A204.1 (cell line): ENCODE measurements at regions not wholly inside any gene's neighbourhood (a gene's known extent, or its start where the extent isn't known, plus 50 kb on each side); places are given as distances from the start of the nearest gene placed in this dataset.

Source experiments
- FAIRE-seq: peaks from 2 replicates; lab custom pipeline; 2012; peaks lifted over from hg19 to GRCh38; lab: Jason Lieb, UNC

- no peak for FAIRE-seq
Measured at GRCh38 chr10:4101918-4102654, 317.1 kb upstream of the KLF6 start.

- FAIRE-seq: no peak
Measured at GRCh38 chr10:4100380-4100779, 315.4 kb upstream of the KLF6 start.

DNA sequence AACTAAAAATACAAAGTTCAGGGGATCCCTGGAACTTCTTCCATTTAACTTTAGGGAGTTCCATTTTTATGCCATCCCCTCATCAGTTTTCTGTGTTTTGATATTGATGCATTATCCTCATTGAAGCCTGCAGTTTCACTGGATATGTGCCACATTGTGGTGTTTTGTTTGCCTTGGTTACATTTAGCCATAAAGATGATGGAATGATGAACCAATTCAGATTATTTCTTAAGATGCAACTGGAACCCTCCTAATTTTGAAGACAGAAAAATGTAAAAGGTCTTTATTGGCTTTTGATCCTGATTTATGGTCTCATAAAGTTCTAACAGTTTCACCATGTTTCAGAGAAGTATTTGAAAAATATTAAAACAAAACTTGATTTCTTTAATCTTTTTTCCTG, 314.2 kb upstream of the KLF6 start:
- no peak for FAIRE-seq

DNA sequence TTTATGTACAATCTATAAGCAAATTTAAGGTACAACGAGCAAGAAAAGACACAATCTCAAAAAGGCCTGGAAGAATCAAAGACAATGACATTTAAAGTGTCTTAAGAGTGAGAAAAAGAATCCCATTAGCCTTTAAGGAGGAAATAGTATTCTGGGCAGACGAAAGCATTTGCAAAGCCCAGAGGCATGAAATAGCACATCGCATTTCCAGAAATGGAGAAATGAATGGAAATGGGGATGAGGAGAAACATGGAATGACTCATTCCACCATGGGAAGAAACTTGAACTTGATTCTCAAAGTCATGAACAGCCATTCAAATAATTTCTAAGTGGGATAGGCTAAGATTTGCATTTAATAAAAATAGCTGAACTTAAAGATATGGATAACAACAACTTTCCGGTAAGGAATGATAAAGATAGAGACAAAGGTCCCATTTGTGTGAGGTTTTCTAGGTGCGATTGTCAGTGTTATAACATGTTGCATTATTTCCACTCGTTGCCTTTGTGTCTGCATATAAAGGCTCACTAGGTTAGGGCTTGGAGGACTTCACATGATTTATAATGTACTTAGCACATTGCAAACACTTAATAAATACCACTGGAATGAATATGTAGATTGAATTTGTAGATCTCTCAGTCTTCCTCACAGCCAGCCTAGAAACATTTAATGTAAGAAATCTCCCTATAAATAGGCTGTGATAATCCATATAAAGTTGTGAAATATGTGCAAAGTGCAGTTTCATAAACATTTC, 310.3 kb upstream of the KLF6 start:
- FAIRE-seq: no peak

DNA sequence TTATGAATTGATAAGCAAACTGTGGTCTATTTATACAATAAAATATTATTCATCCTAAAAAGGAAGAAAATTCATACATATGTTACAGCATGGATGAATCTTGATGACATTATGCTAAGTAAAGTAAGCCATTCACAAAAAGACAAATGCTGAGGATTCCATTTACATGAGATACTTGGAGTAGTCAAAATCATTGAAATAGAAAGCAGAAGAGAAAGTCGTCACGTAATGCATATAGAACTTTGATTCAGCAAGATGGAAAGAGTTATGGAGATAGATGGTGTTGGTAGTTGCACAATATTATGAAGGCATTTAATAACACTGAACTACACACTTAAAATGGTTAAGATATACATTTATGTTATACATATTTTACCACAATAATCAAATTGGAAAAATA, 309.7 kb upstream of the KLF6 start:
- FAIRE-seq: no peak

- no peak for FAIRE-seq
Measured at GRCh38 chr10:4093438-4093837, 308.4 kb upstream of the KLF6 start.

- FAIRE-seq: no peak
Measured at GRCh38 chr10:4088354-4089066, 303.5 kb upstream of the KLF6 start.

DNA sequence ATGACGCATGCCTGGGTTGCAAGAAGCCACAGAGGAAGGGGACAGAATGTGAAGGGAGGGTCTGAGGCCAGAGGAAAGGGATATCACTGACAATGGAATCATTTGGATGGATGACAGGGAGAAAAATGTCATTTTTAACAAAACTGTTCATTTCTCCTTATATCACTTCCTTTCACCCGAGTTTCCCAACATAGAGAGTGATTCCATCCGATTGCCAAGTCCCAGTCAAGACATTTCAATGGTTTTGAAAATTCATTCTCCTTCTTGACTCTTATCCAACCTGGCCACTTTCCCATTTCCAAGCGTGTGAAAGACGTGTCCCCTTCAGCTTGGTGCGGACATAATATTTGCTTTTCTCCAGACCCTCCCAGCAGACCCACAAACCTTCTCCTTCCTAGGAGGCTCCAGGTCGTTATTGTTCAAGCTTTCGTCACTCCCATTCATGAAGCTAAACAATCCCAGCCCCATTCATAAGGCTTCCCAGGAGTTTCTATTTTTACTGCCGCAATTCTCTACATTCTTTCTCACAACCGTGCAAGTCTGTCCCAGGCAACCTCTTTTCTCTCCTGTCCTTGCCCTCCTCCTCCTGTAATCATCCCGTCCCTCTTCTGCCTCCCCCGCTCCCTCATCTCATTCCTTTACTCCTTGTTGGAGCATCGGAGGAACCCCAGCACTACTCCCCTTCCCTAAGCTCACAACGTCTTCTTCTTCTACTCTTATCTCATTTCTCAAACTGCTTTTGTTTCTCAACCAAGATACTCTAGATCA, 301.3 kb upstream of the KLF6 start:
- no peak for FAIRE-seq

DNA sequence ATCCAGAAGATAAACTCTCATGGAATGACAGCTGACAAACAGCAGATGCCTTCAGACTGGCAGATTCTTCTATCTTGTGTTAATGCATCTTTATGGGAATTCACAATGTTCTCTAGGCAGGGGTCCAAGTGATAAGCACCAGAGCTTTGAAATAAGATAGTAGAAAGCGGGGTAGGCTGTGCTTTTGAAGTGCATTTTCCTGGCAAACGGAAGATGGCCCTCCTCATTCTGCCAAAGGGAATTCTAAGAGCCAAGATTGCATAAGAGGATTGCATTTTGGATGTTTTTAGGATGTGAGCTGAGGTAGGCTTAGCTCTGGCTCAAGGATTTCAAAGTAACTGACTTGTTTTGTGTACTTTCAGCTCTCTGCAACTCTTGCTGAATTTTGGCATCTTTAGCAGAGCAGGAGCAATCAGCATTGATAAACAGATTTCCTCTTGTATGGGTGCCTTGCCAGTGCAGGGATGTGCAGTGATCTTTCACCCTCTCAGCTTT, 298.5 kb upstream of the KLF6 start:
- FAIRE-seq: no peak

DNA sequence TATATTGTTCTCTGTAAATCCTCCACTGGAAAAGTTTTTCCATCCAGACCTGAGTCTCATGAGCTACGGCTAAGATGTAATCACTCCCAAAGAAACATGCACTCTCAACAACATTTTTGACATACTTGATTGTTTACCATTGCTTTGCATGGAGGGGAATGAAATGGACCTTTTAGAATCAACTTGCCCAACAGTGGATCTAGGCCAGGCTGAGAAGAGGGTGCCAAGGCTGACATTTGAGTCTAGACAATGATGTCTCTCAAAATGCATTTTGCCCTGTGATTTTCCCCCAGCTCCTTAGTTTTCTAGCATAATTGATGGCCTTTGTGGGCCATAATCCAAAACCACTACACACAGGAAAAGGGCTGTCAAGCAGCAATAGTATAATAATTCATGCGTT, 297.9 kb upstream of the KLF6 start:
- FAIRE-seq: no peak

- no peak for FAIRE-seq
Measured at GRCh38 chr10:4081685-4082111, 296.7 kb upstream of the KLF6 start.

- FAIRE-seq: no peak
Measured at GRCh38 chr10:4080225-4080805, 295.3 kb upstream of the KLF6 start.

- FAIRE-seq: no peak
Measured at GRCh38 chr10:4079803-4080202, 294.8 kb upstream of the KLF6 start.

GRCh38 chr10:4077804-4078203, 292.8 kb upstream of the KLF6 start:
- no peak for FAIRE-seq

GRCh38 chr10:4076983-4077382, 292.0 kb upstream of the KLF6 start:
- FAIRE-seq: no peak

DNA sequence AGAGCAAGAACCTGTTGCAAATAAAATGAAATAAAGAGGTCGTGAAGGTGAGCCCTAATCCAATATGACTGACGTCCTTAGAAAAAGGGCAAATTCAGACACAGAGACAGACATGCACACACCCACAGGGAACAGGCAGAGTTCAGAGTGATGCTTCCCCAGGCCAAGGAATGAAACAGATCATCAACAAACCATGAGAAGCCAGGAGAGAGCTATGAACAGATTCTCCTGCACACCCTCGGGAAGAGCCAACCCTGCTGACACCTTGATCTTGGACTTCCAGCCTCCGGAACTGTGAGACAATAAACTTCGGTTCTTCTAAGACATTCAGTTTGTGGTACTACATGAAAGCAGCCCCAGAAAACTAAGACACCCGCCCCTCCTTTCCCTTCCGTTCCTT, 290.4 kb upstream of the KLF6 start:
- no peak for FAIRE-seq

- no peak for FAIRE-seq
Measured at GRCh38 chr10:4074545-4075407, 289.8 kb upstream of the KLF6 start.

DNA sequence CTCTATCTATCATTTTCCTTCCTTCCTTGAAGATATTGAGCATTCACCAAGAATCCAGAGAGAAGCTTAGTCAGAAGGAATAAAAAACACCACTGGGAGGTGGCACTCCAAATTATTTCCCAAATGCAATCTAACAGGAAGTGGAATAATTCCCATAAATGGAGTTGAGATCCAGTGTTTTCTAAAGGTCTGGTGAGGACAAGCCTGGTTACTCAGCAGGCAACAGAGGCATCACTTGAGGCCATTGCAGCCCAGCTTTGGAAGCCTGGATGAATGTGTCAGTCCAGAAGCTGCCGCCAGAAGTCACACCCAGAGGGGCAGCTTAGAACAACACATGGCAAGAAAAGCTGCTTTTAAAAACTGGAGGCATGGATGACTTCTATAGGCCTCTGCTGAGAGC, 288.9 kb upstream of the KLF6 start:
- FAIRE-seq: no peak

DNA sequence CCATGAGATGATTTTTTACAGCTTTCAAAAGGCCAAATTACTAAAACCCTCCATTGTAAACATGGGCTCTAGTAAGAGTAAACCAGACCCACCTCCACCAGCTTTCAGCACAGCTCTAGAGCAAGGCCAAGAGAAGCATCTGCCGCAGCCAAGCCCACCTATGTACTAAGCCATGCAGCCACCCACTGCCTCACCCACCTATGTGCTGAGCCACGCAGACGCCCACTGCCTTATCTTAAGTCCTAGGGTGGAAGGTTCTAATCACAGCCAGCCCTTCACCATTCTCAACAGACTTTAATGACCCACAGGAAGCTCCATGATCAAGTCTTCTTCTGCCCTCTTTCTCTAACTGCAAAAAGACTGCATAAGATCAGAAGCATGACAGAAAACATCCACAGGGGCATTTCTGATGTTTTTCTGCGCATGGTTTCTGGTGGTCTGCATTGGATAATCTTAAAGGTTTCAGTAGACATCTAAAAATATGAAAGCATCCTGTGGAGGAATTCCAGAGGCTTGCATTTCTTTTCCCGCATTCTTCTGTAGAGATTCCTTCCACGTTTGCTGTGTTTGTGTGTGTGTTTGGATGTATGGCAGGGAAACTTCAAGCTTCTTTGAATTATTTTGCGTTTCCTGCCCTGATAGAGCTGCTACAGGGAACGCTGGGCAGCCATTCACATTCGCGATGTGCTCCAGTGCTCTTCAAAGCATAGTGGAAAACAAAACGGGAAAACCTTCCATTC, 286.1 kb upstream of the KLF6 start:
- FAIRE-seq: no peak

GRCh38 chr10:4070184-4070583, 285.2 kb upstream of the KLF6 start:
- FAIRE-seq: no peak
